HG03521 (cell line): ENCODE measurements at regions not wholly inside any gene's neighbourhood (a gene's known extent, or its start where the extent isn't known, plus 50 kb on each side); places are given as distances from the start of the nearest gene placed in this dataset.
A peak's percentile ranks its signal among the peaks of the same experiment; 100 is the strongest.

Experiments used
- ATAC-seq: cut with Tn5 transposase; IDR thresholded peaks from one replicate; pipeline ENCODE4 v1.9.1; 2021; ENCODE audit warnings: mild to moderate bottlenecking, moderate library complexity; ENCODE audit not compliant: unreplicated experiment

DNA sequence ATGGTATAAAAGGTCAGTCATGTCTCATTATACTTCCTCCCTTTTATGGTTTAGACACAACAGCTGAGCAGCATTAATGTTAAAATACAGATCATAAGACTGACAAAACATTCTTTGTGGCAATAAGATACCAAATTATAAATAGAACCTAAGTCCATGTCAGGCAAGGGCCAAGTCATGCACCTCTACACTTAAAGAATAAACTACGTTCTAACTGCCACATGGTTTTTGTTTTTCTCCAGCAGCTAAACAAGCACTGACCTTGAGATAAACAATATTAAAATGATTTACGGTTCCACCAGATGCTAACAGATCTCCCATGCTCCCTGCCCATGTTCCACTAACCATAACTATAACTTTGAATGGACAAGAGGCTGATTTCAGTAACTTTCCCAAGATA lies 368.6 kb upstream of the TFPI start:
- ATAC-seq, result no peak

DNA sequence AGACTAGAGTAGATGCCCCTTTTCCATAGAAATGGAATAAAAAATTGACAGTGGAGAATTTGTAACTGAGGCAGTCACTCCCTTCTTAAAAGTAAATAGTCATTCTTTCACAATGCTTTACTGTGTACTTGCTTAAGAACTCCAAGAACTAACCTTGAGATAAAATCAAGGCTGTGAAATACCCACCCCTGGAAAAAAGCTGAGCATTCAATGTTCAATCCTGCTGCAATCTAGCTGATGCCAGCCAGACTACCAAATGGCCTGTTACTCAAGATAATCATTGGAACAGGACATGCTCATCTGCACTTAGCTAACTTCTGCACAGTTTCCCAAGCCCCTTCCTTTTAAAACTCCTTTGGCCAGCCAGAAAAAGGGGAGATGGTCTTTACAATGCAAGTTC lies 367.4 kb upstream of the GULP1 start:
- ATAC-seq, result no peak

DNA sequence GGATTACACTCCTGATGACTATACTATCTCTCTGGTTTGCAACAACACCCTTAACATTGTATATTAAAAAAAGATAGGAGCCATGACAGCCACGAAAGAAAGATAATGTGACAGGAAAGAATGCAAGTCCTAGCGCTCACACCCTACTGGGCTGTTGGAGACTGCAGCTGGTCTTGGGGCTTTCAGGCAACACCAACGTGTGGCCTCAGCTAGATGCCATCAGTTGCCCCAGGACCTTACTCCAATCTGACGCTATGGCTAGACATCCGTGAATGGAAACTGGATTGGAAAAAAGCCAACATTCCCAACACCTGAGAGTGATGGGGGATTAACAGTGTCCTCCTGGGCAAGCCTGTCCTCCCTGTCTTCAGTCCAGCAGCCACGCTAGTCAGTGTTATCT lies 357.4 kb upstream of the GULP1 start:
- no peak for ATAC-seq

DNA sequence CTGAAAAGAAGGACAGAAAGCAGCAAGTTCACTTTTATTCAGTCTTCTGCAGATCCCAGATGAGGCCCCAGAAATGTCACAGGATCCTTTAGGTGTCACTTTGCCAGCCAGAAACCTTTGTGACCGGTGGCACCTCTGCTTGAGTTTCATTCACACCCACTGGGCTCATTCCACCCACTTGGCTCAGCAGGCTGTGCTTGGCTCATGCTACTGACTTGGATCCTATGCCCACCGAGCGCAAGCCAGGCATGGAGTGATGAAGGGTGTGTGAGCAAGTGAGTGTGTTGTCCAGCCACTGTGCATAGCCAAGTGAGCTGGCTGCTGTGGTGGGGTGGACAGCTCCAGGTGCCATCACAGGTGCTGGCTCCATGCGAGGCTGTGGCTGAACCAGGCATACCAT lies 357.0 kb upstream of the GULP1 start:
- ATAC-seq, result no peak

DNA sequence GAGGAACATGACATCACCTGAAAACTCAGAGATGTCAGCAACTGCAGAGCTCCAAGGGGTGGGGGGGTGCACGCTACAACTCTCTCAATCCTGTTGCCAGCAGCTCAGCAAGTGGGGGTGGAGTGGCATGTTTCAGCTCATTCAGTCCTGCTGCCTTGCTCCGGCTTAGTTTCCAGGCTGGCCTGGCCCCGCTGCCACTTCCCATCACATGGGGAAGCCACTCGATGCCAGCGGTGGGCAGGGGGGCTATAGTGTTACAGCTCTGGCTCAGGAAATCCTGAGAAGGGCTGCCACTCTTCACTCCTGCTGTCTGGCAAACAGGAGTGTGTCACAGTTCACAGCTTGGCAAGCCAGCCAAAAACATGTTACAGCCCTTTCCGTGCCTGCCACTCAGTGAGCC lies 356.5 kb upstream of the GULP1 start:
- ATAC-seq, result no peak

DNA sequence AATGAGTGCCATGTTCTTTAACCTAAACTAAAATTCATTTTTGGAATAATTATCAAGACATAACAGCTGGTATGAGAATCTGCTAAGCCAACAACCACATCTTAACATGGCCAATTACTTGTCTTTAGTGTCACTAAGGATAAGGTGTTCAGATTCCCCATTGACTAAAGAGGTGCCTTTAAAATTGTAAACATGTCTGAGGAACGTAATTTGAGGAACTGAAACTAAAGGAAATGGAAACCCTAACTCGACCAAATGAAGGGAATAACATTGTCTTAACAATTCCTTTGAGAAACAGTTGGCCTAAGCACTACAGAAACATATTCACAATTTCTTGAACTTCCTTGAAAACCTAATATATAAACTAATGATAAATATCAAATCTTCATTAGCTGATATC lies 355.4 kb upstream of the GULP1 start:
- no peak for ATAC-seq

- no peak for ATAC-seq
Measured at GRCh38 chr2:187939180-187939579, 352.5 kb upstream of the GULP1 start.

GRCh38 chr2:187942876-187943275 lies 348.8 kb upstream of the GULP1 start:
- ATAC-seq, result no peak

DNA sequence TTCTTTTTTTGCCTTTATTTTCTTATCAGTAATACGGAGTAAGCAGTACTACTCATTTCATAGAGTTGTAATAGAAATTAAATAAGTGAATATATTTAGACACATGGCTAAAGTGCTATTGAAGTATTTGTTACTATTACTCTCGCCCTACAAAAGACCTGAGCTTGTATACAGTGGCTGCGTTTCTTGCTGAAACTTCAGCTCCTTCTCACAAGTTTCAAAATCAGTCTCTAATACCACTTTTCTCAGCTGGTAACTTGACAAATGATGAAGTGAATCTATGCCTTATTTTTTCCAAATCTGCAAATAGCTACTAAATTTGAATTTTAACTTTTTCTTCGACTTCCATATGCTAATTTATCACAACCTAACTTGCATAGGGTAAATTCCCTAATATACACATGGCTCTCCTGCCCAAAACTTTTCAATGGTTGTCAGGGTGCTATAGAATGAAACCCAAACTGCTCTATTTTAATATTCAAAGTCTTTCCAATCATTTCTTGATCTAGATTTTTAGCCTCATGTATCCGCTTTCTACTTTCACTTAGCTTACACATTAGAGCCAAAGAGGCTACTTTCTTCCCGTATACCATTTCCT lies 347.8 kb upstream of the GULP1 start:
- no peak for ATAC-seq

- ATAC-seq, result no peak
Measured at GRCh38 chr2:187949859-187950258, 341.8 kb upstream of the GULP1 start.

GRCh38 chr2:187951470-187952218 lies 340.0 kb upstream of the GULP1 start:
- ATAC-seq, result no peak

DNA sequence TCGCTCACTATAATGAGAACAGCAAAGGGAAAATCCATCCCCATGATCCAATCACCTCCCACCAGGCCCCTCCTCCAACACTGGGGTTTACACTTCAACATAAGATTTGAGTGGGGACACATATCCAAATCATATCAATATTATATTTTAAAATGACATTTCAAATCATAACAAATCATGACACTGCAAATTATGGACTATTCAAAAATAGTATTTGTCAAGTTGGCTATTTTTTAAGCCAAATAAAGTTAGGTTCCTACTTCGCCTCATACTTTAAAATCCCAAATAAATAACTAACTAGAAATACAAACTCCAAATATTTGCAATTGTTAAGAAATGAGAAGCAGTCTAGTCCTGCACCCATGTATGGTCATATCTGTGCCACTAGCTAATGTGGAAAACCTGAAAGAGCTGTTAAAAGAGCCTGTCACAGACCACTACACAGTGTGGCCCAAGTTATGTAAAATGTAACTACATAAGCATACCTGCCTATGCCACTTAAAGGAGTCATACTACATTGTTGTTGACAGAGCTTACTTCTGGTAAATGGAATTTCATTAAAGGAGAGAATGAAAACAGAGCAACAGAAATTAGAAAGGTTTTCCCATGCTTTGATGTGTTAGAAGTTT lies 334.7 kb upstream of the GULP1 start:
- ATAC-seq, result no peak

DNA sequence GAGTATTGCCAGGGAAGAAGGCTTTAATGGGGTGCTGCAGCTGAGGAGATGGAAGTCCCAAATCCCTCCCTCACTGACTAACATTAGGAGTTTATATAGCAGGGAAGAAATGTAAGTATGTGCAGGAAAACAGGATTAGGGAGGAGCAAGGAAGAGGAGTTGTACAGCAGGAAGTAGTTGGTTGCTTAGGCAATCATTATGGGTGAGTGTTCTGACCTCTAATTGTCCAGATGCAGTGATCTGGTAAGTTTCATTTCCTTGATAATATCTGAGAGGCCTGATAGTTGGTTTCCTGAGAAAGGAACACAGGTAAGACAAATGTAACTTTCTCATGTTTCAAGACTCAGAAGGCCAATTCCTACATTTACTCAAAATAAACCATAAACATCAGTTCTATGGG lies 331.9 kb upstream of the GULP1 start:
- ATAC-seq, result no peak

DNA sequence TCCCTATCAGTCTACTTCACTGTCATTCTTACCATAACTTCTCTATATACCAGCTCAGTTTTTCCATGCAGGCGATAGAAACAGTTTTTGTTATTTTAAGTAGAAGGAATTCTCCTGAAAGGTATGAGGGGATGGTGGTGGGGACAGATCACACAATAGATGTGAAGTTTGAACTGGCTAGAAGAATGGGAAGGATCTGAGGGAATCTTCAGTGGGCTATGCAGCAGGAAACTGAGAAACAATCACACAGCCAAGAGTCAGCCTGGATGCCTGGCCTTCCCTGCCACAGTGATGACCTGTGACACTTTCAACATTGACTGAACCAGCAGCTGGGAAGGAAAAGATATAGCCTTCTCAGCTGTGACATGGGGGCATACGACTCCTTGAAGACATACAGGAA lies 329.1 kb upstream of the GULP1 start:
- ATAC-seq, result no peak

GRCh38 chr2:187964746-187965145 lies 326.9 kb upstream of the GULP1 start:
- no peak for ATAC-seq

- no peak for ATAC-seq
Measured at GRCh38 chr2:187966924-187967323, 324.8 kb upstream of the GULP1 start.

- ATAC-seq, result no peak
Measured at GRCh38 chr2:187971893-187972292, 319.8 kb upstream of the GULP1 start.

GRCh38 chr2:187976259-187976985 lies 315.3 kb upstream of the GULP1 start:
- no peak for ATAC-seq

DNA sequence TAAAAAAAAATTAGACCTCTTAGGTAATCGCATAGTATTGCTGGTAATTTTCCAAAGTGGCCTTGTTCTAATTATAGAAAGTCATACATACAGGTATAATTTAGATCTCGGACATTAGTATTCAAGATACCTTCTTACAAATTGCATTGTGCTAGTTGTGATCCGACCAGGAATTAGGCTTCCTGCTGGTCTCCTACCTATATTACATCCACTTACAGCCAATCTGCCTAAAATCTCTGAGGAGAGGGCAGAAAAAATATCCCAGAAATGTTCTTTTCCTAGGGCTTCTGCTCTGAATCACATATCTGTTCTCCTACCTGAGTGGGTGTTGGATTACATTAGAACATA lies 314.7 kb upstream of the GULP1 start:
- no peak for ATAC-seq

DNA sequence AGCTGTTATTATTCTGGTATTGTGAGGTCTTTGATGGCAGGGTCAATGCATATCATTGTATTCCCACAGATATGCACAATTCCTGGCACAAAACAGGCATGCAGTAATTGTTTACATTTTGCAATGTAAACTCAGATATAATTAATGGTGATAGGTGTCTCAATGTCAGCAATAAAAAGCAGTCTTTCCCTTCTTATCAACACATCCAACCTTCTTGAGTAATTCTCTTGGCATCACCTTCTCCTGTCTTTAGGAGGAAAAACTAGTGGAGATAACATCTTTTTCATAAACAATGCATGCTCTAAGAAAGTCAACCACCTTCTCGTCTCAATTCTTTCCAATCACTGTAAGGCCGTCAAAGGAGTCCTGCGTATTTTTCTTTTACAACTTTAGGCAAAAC lies 313.3 kb upstream of the GULP1 start:
- ATAC-seq, result no peak

GRCh38 chr2:187982668-187983067 lies 309.0 kb upstream of the GULP1 start:
- peak; percentile 93 for ATAC-seq

DNA sequence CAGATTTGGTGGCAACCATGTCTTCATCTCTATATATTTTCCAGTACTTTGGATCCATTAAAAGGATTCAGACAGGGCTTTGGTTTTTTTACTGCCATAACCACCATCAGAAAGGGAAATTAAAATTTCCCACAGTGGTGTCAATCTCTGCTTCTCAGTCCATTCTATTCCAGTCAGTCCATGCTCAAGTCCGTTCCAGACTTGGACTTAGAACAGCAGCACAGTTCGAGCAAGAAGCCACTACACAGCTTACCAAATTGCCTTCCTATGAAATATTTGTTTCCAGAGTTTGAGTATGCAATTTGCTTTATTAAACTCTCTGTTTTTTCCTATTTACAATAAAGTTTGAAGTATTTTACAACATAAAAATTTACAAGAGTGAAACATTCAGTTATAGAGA lies 306.5 kb upstream of the GULP1 start:
- ATAC-seq, result no peak
